ENCODE measurements at regions not wholly inside any gene's neighbourhood (a gene's known extent, or its start where the extent isn't known, plus 50 kb on each side); places are given as distances from the start of the nearest gene placed in this dataset.

GRCh38 chr2:125490308-125490707, 1165.7 kb upstream of the GYPC start:
- no peaks in the 10 kb centered on the region for H4K20me1 ChIP-seq (ENCODE audit: control insufficient read depth, extremely low read depth, insufficient read depth, low read length)
- TF ChIP-seq, protein P1, sequence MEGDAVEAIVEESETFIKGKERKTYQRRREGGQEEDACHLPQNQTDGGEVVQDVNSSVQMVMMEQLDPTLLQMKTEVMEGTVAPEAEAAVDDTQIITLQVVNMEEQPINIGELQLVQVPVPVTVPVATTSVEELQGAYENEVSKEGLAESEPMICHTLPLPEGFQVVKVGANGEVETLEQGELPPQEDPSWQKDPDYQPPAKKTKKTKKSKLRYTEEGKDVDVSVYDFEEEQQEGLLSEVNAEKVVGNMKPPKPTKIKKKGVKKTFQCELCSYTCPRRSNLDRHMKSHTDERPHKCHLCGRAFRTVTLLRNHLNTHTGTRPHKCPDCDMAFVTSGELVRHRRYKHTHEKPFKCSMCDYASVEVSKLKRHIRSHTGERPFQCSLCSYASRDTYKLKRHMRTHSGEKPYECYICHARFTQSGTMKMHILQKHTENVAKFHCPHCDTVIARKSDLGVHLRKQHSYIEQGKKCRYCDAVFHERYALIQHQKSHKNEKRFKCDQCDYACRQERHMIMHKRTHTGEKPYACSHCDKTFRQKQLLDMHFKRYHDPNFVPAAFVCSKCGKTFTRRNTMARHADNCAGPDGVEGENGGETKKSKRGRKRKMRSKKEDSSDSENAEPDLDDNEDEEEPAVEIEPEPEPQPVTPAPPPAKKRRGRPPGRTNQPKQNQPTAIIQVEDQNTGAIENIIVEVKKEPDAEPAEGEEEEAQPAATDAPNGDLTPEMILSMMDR (conservative IDR thresholded peaks at IDR 0.05 in 1 of 2, IDR thresholded peaks at IDR 0.05 in 1 of 2; ENCODE audit: low read depth in 1 of 2, low read length in 2 of 2): no peak
- no peak for TF ChIP-seq EZH2 (IDR thresholded peaks at IDR 0.05; ENCODE audit: low read length, missing control alignments)
- H3K9me3 ChIP-seq (ENCODE audit: control insufficient read depth, insufficient read depth, low read depth, low read length): no peaks in the 10 kb centered on the region
- H3K36me3 ChIP-seq (ENCODE audit: control insufficient read depth, insufficient read depth, low read length): no peaks in the 10 kb centered on the region
- DNase-seq (ENCODE audit: low read depth in 2 of 2): no peak
- no peaks in the 10 kb centered on the region for H3K4me1 ChIP-seq (ENCODE audit: control insufficient read depth, extremely low read depth, insufficient read depth, low read length)
- no peaks in the 10 kb centered on the region for H3K27me3 ChIP-seq (ENCODE audit: control insufficient read depth, insufficient read depth, low read length)
- no peak overlapping the region for H2AFZ ChIP-seq (ENCODE audit: low read length)
- no peak overlapping the region for H3K9ac ChIP-seq (ENCODE audit: insufficient read depth, low read length)
- H3K4me2 ChIP-seq (ENCODE audit: extremely low read depth, insufficient read depth, low read length): no peak overlapping the region
- H3K79me2 ChIP-seq (ENCODE audit: control insufficient read depth, insufficient read depth, low read length): no peaks in the 10 kb centered on the region
- no peak overlapping the region for H3K4me3 ChIP-seq (replicated peaks in 1 of 4; ENCODE audit: control extremely low read depth in 1 of 4, insufficient read depth in 1 of 4, low read depth in 3 of 4, low read length in 4 of 4)
- no peak overlapping the region for H3K27ac ChIP-seq (ENCODE audit: insufficient read depth, low read length)

DNA sequence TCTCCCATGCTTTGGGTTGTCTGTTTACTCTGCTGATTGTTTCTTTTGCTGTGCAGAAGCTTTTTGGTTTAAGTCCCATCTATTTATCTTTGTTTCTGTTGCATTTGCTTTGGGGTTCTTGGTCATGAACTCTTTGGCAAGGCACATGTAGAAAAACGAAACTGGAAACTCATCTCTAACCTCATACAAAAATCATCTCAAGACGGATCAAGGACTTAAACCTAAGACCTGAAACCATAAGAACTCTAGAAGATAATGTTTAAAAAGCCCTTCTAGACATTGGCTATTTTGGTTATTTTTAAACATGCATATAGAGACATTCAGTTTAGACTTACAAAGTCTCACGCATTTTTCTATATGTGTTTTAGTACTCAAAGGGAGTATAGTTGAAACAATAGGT, 1164.3 kb upstream of the GYPC start:
- H3K27me3 ChIP-seq (ENCODE audit: control insufficient read depth, insufficient read depth, low read length): no peaks in the 10 kb centered on the region
- no peak overlapping the region for H3K9ac ChIP-seq (ENCODE audit: insufficient read depth, low read length)
- H3K4me1 ChIP-seq (ENCODE audit: control insufficient read depth, extremely low read depth, insufficient read depth, low read length): no peaks in the 10 kb centered on the region
- TF ChIP-seq, protein P1 (conservative IDR thresholded peaks at IDR 0.05 in 1 of 2, IDR thresholded peaks at IDR 0.05 in 1 of 2; ENCODE audit: low read depth in 1 of 2, low read length in 2 of 2): no peak
- no peak for TF ChIP-seq EZH2 (IDR thresholded peaks at IDR 0.05; ENCODE audit: low read length, missing control alignments)
- H2AFZ ChIP-seq (ENCODE audit: low read length): no peak overlapping the region
- no peaks in the 10 kb centered on the region for H4K20me1 ChIP-seq (ENCODE audit: control insufficient read depth, extremely low read depth, insufficient read depth, low read length)
- no peak for DNase-seq (ENCODE audit: low read depth in 2 of 2)
- H3K36me3 ChIP-seq (ENCODE audit: control insufficient read depth, insufficient read depth, low read length): no peaks in the 10 kb centered on the region
- H3K4me2 ChIP-seq (ENCODE audit: extremely low read depth, insufficient read depth, low read length): no peak overlapping the region
- H3K9me3 ChIP-seq (ENCODE audit: control insufficient read depth, insufficient read depth, low read depth, low read length): no peaks in the 10 kb centered on the region
- H3K27ac ChIP-seq (ENCODE audit: insufficient read depth, low read length): no peak overlapping the region
- no peaks in the 10 kb centered on the region for H3K79me2 ChIP-seq (ENCODE audit: control insufficient read depth, insufficient read depth, low read length)
- H3K4me3 ChIP-seq (replicated peaks in 1 of 4; ENCODE audit: control extremely low read depth in 1 of 4, insufficient read depth in 1 of 4, low read depth in 3 of 4, low read length in 4 of 4): no peak overlapping the region

- Histone ChIP-seq H3K4me1 (ENCODE audit: control insufficient read depth, extremely low read depth, insufficient read depth, low read length) (no peaks in the 10 kb centered on the region), H4K20me1 (ENCODE audit: control insufficient read depth, extremely low read depth, insufficient read depth, low read length) (no peaks in the 10 kb centered on the region), H3K27ac (ENCODE audit: insufficient read depth, low read length) (no peak overlapping the region), H3K4me3 (replicated peaks in 1 of 4; ENCODE audit: control extremely low read depth in 1 of 4, insufficient read depth in 1 of 4, low read depth in 3 of 4, low read length in 4 of 4) (no peak overlapping the region), H3K4me2 (ENCODE audit: extremely low read depth, insufficient read depth, low read length) (no peak overlapping the region), H3K9me3 (ENCODE audit: control insufficient read depth, insufficient read depth, low read depth, low read length) (no peaks in the 10 kb centered on the region), H3K79me2 (ENCODE audit: control insufficient read depth, insufficient read depth, low read length) (no peaks in the 10 kb centered on the region), H2AFZ (ENCODE audit: low read length) (no peak overlapping the region), H3K27me3 (ENCODE audit: control insufficient read depth, insufficient read depth, low read length) (no peaks in the 10 kb centered on the region), H3K9ac (ENCODE audit: insufficient read depth, low read length) (no peak overlapping the region), H3K36me3 (ENCODE audit: control insufficient read depth, insufficient read depth, low read length) (no peaks in the 10 kb centered on the region)
- DNase-seq (ENCODE audit: low read depth in 2 of 2): no peak
- no peak for TF ChIP-seq EZH2 (IDR thresholded peaks at IDR 0.05; ENCODE audit: low read length, missing control alignments)
- TF ChIP-seq, protein P1 (conservative IDR thresholded peaks at IDR 0.05 in 1 of 2, IDR thresholded peaks at IDR 0.05 in 1 of 2; ENCODE audit: low read depth in 1 of 2, low read length in 2 of 2): no peak
Observed at GRCh38 chr2:125512313-125512712, 1143.6 kb upstream of the GYPC start.

Data from fibroblast of lung (primary cell).